Gastrocnemius medialis (tissue), 4 donors: ENCODE measurements at regions not wholly inside any gene's neighbourhood (a gene's known extent, or its start where the extent isn't known, plus 50 kb on each side); places are given as distances from the start of the nearest gene placed in this dataset.

Source experiments
- ATAC-seq, 2 donors: fragments of 150-250 bp; one replicate each; pipeline ENCODE4 v1.9.1; 2016
- DNase-seq, 2 donors: peaks; one replicate each; pipeline ENCODE4 v3.0.0-alpha.2; 2019
- H3K27ac ChIP-seq, 4 donors: fragments of 200-600 bp; sonication (generic); 1 replicate in 1 of 4; 2 replicates in 3 of 4; pipeline ENCODE4 v1.5.1; 2016 to 2018; ENCODE audit warnings: mild to moderate bottlenecking in 2 of 4, moderate library complexity in 1 of 4
- H3K27me3 ChIP-seq, 3 donors: fragments of 200-600 bp; sonication (generic) in 2 of 3; 1 replicate in 1 of 3; 2 replicates in 2 of 3; pipeline versions ENCODE4 v1.5.1 to v1.6.0; 2016 to 2019; ENCODE audit warnings: mild to moderate bottlenecking in 1 of 3, moderate library complexity in 1 of 3
- H3K36me3 ChIP-seq, 2 donors: fragments of 200-600 bp; sonication (generic) in 1 of 2; one replicate each; pipeline ENCODE4 v1.5.1; 2017 to 2018
- H3K4me1 ChIP-seq, 2 donors: fragments of 200-600 bp; sonication (generic) in 1 of 2; one replicate each; pipeline ENCODE4 v1.5.1; 2016 to 2017; ENCODE audit warnings: mild to moderate bottlenecking in 2 of 2
- H3K4me3 ChIP-seq, 4 donors: fragments of 200-600 bp; sonication (generic) in 3 of 4; 1 replicate in 1 of 4; 2 replicates in 3 of 4; pipeline ENCODE4 v1.5.1; 2016 to 2019; ENCODE audit warnings: mild to moderate bottlenecking in 2 of 4
- H3K9me3 ChIP-seq, 3 donors: fragments of 200-600 bp; sonication (generic) in 2 of 3; 1 replicate in 1 of 3; 2 replicates in 2 of 3; pipeline ENCODE4 v1.5.1; 2016 to 2019
- POLR2A ChIP-seq, 2 donors: fragments of 450-650 bp; IDR thresholded peaks; one replicate each; pipeline ENCODE4 v1.6.1; 2017; ENCODE audit warnings: antibody characterized with exemption in 2 of 2, mild to moderate bottlenecking in 2 of 2, moderate library complexity in 2 of 2
- in situ Hi-C, 4 donors: fragments of 200-750 bp; cut with MboI; loops; one replicate each; pipeline versions ENCODE4 v1.15.0 to v1.8.0; 2017; ENCODE audit warnings: low sequenced_read_pairs in 4 of 4
- intact Hi-C: fragments of 100-400 bp; cut with DNase I; formaldehyde crosslinking; loops from one replicate; pipeline ENCODE4 v1.15.1; 2023; ENCODE audit warnings: low total_unique reads
- TF ChIP-seq, protein P1 (sequence below), 5 experiments: fragments of 450-650 bp in 3 of 5; fragments of 200-600 bp in 2 of 5; sonication (generic) in 2 of 5; IDR thresholded peaks in 4 of 5; conservative IDR thresholded peaks in 1 of 5; 1 replicate in 4 of 5; 2 replicates in 1 of 5; pipeline ENCODE4 v1.5.1; 2016 to 2019; ENCODE audit warnings: antibody characterized with exemption in 5 of 5, mild to moderate bottlenecking in 3 of 5, moderate library complexity in 3 of 5

DNA sequence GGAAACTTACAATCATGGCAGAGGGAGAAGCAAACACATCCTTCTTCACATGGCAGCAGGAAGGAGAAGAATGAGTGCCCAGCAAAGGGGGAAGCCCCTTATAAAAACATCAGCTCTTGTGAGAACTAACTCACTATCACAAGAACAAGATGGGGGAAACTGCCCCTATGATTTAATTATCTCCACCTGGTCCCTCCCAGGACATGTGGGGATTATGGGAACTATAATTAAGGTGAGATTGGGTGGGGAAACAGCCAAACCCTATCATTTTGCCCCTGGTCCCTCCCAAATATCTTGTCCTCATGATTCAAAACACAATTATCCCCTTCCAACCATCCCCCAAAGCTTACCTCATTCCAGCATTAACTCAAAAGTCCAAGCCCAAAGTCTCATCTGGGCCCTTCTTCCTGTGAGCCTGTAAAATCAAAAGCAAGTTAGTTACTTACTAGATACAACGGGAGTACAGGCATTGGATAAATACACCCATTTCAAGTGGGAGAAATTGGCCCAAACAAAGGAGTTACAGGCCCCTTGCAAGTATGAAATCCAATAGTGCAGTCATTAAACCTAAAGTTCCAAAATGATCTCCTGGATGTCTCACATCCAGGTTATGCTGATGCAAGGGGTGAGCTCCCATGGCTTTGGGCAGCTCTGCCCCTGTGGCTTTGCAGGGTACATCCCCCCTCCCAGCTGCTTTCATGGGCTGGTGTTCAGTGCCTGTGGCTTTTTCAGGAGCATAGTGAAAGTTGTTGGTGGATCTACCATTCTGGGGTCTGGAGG, 122.3 kb downstream of the MYCN start:
- no peak for DNase-seq
- intact Hi-C loops (no loop called here), in situ Hi-C loops (no loop called here)
- TF ChIP-seq, protein P1, sequence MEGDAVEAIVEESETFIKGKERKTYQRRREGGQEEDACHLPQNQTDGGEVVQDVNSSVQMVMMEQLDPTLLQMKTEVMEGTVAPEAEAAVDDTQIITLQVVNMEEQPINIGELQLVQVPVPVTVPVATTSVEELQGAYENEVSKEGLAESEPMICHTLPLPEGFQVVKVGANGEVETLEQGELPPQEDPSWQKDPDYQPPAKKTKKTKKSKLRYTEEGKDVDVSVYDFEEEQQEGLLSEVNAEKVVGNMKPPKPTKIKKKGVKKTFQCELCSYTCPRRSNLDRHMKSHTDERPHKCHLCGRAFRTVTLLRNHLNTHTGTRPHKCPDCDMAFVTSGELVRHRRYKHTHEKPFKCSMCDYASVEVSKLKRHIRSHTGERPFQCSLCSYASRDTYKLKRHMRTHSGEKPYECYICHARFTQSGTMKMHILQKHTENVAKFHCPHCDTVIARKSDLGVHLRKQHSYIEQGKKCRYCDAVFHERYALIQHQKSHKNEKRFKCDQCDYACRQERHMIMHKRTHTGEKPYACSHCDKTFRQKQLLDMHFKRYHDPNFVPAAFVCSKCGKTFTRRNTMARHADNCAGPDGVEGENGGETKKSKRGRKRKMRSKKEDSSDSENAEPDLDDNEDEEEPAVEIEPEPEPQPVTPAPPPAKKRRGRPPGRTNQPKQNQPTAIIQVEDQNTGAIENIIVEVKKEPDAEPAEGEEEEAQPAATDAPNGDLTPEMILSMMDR (IDR thresholded peaks at IDR 0.05 in 4 of 5, conservative IDR thresholded peaks at IDR 0.05 in 1 of 5) = no peak
- TF ChIP-seq POLR2A (IDR thresholded peaks at IDR 0.05) = no peak
- ATAC-seq = no peak
- no peaks in the 10 kb centered on the region for H3K36me3 ChIP-seq
- H3K27me3 ChIP-seq = no peaks in the 10 kb centered on the region
- no peak overlapping the region for H3K4me3 ChIP-seq
- H3K4me1 ChIP-seq = no peaks in the 10 kb centered on the region
- no peak overlapping the region for H3K27ac ChIP-seq
- H3K9me3 ChIP-seq = no peaks in the 10 kb centered on the region

DNA sequence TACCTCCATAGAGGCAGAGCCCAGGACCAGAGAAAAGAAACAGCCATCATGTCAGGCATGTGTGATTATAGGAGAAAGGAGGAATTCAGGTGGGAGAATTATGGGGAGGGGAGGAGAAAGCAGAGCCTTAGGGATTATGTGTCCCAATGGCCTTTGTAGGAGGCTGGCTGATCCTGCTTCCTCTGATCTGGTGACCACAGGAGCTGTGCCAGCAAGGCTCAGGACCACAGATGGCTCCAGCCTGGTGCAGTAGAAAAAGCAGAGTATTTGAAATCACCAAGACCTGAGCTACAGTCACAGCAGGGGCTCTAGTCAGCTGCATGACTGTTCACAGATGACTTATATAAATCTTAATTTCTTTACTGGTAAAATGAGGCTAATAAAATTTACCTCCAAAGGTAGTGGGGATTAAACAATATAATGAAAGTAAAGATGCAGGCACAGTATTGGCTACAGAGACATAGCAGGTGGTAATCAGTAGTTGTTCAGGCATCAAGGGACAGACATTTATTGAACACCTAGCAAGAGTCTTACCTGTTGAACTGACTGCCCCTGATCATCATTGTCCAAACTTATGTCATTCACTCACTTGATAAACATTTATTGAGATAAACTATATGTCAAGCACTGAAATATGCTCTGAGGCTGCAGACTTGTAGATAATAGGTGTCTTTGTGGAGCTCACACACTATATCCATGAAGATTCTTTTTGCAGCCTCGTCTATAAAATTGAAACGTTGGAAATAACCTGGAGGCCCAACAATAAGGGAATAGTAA, 121.3 kb downstream of the MYCN start:
- intact Hi-C loops (no loop called here), in situ Hi-C loops (no loop called here)
- no peak for DNase-seq
- Histone ChIP-seq H3K36me3 (no peaks in the 10 kb centered on the region), H3K27ac (no peak overlapping the region), H3K27me3 (no peaks in the 10 kb centered on the region), H3K4me3 (no peak overlapping the region), H3K9me3 (no peaks in the 10 kb centered on the region), H3K4me1 (no peaks in the 10 kb centered on the region)
- TF ChIP-seq POLR2A (IDR thresholded peaks at IDR 0.05) = no peak
- TF ChIP-seq, protein P1 (IDR thresholded peaks at IDR 0.05 in 4 of 5, conservative IDR thresholded peaks at IDR 0.05 in 1 of 5) = no peak
- no peak for ATAC-seq

DNA sequence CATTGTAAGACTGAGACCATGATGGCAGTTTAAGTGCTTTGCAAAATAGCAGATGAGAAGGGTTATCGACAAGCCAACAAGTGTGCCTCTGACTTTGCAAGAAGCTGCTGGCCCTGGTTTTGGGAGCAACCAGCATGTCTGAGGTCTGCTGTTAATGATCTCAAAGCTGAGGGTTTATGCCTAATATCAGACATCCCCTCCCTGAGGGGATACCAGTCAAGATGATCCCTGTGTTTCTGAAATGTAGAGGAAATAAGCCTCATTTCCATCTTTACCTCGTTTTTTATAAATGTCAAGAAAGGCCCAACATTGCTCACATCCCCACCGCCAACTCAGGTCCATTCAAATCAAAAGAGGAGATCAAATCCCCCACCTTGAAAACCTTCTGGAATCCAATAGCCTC, 120.6 kb downstream of the MYCN start:
- in situ Hi-C loops = no loop called here
- no peak for ATAC-seq

DNA sequence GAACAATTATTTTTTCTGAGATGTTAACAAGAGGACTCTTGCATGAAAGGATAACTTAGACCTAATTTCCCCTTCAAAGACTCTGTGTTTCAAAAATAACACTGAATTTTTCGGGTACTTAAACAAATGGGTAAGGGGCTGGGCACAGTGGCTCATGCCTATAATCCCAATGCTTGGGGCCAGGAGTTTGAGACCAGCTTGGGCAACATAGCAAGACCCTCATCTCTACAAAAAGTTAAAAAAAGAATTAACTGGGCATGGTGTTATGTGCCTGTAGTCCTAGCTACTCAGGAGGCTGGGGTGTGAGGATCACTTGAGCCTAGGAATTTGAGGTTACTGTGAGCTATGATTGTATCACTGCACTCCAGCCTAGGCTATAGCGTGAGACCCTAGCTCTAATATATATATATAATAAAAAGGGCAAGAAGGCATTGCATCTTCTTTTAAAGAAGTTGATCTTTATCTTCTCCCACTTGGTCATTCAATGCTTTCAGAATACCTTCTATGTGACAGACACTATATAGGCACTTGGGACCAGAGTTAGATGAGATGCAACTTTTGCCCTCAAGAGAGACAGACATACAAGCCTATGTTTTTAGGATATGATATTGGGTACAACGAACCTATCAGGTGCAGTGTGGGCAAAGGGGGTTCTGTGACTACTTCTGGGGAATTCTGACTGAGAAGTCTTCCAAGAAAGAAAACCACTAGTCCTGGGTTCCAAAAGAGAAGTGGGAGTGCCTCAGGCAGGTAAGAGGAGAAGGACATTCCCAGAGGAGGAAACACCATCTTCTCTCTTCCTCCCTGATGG, 120.0 kb downstream of the MYCN start:
- TF ChIP-seq, protein P1 (IDR thresholded peaks at IDR 0.05 in 4 of 5, conservative IDR thresholded peaks at IDR 0.05 in 1 of 5) = no peak
- TF ChIP-seq POLR2A (IDR thresholded peaks at IDR 0.05) = no peak
- Histone ChIP-seq H3K27me3 (no peaks in the 10 kb centered on the region), H3K27ac (no peak overlapping the region), H3K4me3 (no peak overlapping the region), H3K4me1 (no peaks in the 10 kb centered on the region), H3K9me3 (no peaks in the 10 kb centered on the region), H3K36me3 (no peaks in the 10 kb centered on the region)
- in situ Hi-C loops = no loop called here
- no peak for ATAC-seq
- DNase-seq = no peak
- intact Hi-C loops = no loop called here

More for the DNA sequence above, 120.6 kb downstream of the MYCN start:
- DNase-seq = no peak
- Histone ChIP-seq H3K4me3 (no peak overlapping the region), H3K9me3 (no peaks in the 10 kb centered on the region), H3K36me3 (no peaks in the 10 kb centered on the region), H3K4me1 (no peaks in the 10 kb centered on the region), H3K27ac (no peak overlapping the region), H3K27me3 (no peaks in the 10 kb centered on the region)
- TF ChIP-seq, protein P1 (IDR thresholded peaks at IDR 0.05 in 4 of 5, conservative IDR thresholded peaks at IDR 0.05 in 1 of 5) = no peak
- TF ChIP-seq POLR2A (IDR thresholded peaks at IDR 0.05) = no peak
- intact Hi-C loops = no loop called here
